ENCODE measurements at regions not wholly inside any gene's neighbourhood (a gene's known extent, or its start where the extent isn't known, plus 50 kb on each side); places are given as distances from the start of the nearest gene placed in this dataset.
A peak's percentile ranks its signal among the peaks of the same experiment; 100 is the strongest.

DNA sequence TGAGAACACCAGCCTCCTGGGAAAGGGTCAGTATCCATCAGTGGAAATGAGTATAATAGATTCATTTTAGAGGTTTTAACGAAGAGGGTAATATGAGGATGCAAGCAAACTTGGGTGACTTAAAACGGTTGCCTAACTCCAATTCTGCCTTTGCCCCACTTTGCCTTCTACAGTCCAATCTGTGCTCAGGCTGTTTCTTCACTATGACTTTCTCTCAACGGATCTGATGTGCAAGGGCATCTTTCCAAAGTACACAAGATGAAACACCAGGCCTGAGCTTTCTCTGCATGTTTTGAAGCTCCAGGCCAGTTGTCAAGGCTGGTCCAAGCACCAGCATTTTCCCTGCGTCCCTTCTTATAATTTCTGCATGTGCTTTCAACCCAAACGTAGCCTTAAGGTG, 68.0 kb upstream of the TMEM164 start:
- TF ChIP-seq, protein P1, sequence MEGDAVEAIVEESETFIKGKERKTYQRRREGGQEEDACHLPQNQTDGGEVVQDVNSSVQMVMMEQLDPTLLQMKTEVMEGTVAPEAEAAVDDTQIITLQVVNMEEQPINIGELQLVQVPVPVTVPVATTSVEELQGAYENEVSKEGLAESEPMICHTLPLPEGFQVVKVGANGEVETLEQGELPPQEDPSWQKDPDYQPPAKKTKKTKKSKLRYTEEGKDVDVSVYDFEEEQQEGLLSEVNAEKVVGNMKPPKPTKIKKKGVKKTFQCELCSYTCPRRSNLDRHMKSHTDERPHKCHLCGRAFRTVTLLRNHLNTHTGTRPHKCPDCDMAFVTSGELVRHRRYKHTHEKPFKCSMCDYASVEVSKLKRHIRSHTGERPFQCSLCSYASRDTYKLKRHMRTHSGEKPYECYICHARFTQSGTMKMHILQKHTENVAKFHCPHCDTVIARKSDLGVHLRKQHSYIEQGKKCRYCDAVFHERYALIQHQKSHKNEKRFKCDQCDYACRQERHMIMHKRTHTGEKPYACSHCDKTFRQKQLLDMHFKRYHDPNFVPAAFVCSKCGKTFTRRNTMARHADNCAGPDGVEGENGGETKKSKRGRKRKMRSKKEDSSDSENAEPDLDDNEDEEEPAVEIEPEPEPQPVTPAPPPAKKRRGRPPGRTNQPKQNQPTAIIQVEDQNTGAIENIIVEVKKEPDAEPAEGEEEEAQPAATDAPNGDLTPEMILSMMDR (conservative IDR thresholded peaks at IDR 0.05; ENCODE audit: control insufficient read depth, insufficient read depth, low read depth, low read length): no peak
- no peak overlapping the region for H3K4me3 ChIP-seq (ENCODE audit: control insufficient read depth, low read depth, low read length)

DNA sequence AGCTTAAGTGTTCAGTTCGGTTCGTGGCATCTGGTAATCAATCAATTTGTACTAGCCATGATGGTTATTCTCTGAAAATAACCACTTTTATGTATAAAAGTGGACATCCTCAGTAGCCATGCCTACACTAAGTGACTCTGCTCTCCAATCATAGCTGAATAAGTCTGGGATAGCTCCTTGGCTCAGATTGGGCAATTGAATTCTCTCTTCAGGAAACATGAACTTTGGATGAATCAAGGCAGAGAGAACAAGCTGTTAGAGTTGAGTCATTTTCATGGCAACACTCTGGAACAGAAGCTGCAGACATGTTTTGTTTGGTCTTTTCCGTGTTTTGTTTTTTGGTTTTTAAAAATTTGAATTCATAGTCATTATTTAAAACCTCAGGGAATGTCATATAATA, 66.8 kb upstream of the TMEM164 start:
- DNase-seq (ENCODE audit: low read depth): peak; percentile 83
- H3K4me3 ChIP-seq (ENCODE audit: control insufficient read depth, low read depth, low read length): no peak overlapping the region
- TF ChIP-seq, protein P1 (conservative IDR thresholded peaks at IDR 0.05; ENCODE audit: control insufficient read depth, insufficient read depth, low read depth, low read length): no peak

More for the DNA sequence above, 68.0 kb upstream of the TMEM164 start:
- DNase-seq (ENCODE audit: low read depth): peak; percentile 87

DNA sequence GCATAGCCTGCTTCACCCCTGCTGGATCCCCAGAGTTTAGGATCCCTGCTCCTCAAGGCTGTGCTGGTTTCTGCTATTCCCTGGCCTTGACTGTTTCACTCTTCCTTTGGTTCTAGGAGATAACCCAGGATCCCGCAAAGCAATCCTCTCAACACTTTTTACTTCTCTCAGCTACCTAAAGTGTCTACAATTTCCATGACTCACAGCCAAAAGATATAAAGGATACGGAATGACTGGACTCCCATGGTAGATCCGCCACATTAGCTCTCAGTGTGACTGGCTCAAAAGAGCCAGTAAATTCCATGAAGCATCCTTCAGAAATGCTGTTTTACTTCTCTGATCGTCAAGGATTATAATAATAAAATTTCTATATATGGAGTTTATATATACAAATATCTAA, 66.3 kb upstream of the TMEM164 start:
- no peak overlapping the region for H3K4me3 ChIP-seq (ENCODE audit: control insufficient read depth, low read depth, low read length)
- TF ChIP-seq, protein P1 (conservative IDR thresholded peaks at IDR 0.05; ENCODE audit: control insufficient read depth, insufficient read depth, low read depth, low read length): no peak
- peak; percentile 48 for DNase-seq (ENCODE audit: low read depth)

DNA sequence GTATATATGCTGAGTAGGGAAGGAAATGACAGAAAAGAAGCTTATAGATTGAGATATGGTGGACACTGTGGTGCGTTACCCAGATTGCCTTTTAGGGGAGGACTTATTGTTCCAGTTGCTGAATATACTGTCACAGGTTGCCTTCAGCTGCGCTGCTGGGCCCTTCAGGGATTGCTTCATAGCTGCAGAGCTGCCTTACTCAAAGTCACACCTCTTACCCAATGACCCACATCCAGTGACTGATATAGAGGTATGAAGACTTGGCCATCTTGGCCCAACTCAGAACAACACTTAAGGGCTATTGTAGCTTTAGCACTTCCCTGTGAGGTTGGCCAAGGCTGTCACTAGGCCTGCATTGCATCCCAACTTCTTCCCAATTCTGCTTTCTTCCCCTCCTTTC, 63.4 kb upstream of the TMEM164 start:
- TF ChIP-seq, protein P1 (conservative IDR thresholded peaks at IDR 0.05; ENCODE audit: control insufficient read depth, insufficient read depth, low read depth, low read length): no peak
- DNase-seq (ENCODE audit: low read depth): no peak
- no peak overlapping the region for H3K4me3 ChIP-seq (ENCODE audit: control insufficient read depth, low read depth, low read length)

DNA sequence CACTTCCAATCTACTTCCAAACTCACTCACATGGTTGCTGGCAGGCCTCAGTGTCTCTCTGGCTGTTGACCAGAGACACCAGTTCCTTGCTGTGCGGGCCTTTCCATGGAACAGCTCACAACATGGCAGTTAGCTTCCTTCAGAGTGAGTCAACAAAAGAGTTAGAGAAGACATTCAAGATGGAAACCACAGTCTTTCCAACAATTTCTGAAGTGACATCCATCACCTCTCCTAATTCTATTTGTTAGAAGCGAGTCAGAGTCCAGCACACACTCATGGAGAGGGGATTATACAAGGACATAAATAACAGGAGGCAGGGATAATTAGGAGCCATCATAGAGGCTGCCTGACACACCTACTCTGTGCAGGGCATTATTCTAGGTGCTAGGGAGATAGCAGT, 62.5 kb upstream of the TMEM164 start:
- no peak overlapping the region for H3K4me3 ChIP-seq (ENCODE audit: control insufficient read depth, low read depth, low read length)
- no peak for DNase-seq (ENCODE audit: low read depth)
- TF ChIP-seq, protein P1 (conservative IDR thresholded peaks at IDR 0.05; ENCODE audit: control insufficient read depth, insufficient read depth, low read depth, low read length): no peak

DNA sequence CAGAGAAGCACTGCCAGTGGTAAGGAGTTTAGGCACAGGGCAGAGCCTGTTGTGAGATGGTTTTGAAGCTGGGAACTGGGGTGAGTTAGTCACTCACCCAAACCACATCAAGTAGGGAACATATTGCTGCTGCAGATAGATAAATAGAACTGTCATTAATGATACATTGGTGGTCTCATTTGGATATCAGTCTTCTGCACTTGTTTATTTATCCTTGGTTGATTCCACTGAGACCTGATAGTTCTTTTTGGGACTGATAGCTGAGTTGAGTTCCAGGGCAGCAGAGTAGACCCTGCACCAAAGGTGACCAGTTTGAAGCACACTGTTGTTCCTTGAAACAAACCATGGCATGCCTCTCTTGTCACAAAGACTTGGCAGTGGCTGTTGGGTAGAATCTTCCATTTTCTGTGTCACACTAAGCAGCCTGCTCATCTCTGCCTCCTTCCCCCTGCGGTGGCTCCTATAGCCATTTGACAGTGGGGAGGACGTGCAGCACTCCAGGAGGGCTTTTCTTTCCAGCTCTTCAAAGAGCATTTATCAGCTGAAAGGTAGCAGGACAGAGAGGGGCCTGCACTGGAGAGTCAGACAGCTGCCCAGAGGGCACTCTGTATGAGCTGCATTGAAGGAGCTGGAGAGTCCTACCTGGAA, 59.7 kb upstream of the TMEM164 start:
- no peak overlapping the region for H3K4me3 ChIP-seq (ENCODE audit: control insufficient read depth, low read depth, low read length)
- TF ChIP-seq, protein P1 (conservative IDR thresholded peaks at IDR 0.05; ENCODE audit: control insufficient read depth, insufficient read depth, low read depth, low read length): no peak
- DNase-seq (ENCODE audit: low read depth): no peak

DNA sequence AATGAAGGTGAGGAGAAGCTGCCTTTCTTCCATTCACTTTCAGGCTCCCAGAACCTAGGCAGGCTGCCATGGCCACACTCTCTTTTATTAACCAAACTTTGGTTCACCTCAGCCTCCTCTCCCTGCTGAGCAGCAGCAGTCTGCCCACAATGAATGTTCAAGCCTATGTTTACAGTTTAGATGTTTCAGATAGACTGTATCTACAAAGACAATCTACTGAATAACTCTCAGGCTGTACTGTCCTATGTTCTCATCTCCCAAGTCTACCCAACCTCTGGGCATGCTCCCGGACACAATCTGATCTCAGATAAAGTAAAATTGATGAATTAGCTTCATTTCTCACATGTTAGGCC, 59.2 kb upstream of the TMEM164 start:
- no peak for DNase-seq (ENCODE audit: low read depth)
- H3K4me3 ChIP-seq (ENCODE audit: control insufficient read depth, low read depth, low read length): no peak overlapping the region
- TF ChIP-seq, protein P1 (conservative IDR thresholded peaks at IDR 0.05; ENCODE audit: control insufficient read depth, insufficient read depth, low read depth, low read length): no peak

Data from fibroblast of mammary gland (primary cell).